H1 (cell line): ENCODE measurements at regions not wholly inside any gene's neighbourhood (a gene's known extent, or its start where the extent isn't known, plus 50 kb on each side); places are given as distances from the start of the nearest gene placed in this dataset.

ENCODE experiments used
- CTCF ChIA-PET: fragments of 300-600 bp; sonication (Branson Sonifier 250); formaldehyde crosslinking; loops from one replicate; lab custom pipeline; 2021; ENCODE audit not compliant: partially characterized antibody; lab: Charles Lee
- POLR2A ChIA-PET: fragments of 300-600 bp; sonication (Branson Sonifier 250); formaldehyde crosslinking; loops from one replicate; lab custom pipeline; 2021; ENCODE audit warnings: inconsistent platforms; ENCODE audit not compliant: partially characterized antibody; lab: Charles Lee
- DNase-seq, 2 experiments: peaks; one replicate each; pipeline versions ENCODE4 v3.0.0 to v3.0.0-alpha.2; 2010 to 2022; ENCODE audit warnings: low spot score in 2 of 2, low read depth in 1 of 2, mixed read lengths in 1 of 2
- FAIRE-seq: peaks from 2 replicates; lab custom pipeline; 2011; peaks lifted over from hg19 to GRCh38; lab: Jason Lieb, UNC
- H2AFZ ChIP-seq: 2 replicates; pipeline ENCODE4 v1.8.1; 2012; ENCODE audit warnings: low read length, inconsistent platforms
- H2AK5ac ChIP-seq: 2 replicates; pipeline ENCODE4 v1.6.1; 2013; ENCODE audit warnings: low read depth, low read length
- H2BK120ac ChIP-seq: replicated peaks from 2 replicates; pipeline ENCODE3; 2013; ENCODE audit warnings: low read depth, low read length, inconsistent platforms
- H2BK12ac ChIP-seq: 2 replicates; pipeline ENCODE4 v1.6.1; 2013; ENCODE audit warnings: low read depth, low read length
- H2BK15ac ChIP-seq: 2 replicates; pipeline ENCODE4 v1.6.1; 2013; ENCODE audit warnings: low read length
- H2BK20ac ChIP-seq: 2 replicates; pipeline ENCODE4 v1.6.1; 2013; ENCODE audit warnings: low read length
- H2BK5ac ChIP-seq: 2 replicates; pipeline ENCODE4 v1.6.1; 2013; ENCODE audit warnings: low read depth, low read length
- H3K14ac ChIP-seq: 2 replicates; pipeline ENCODE4 v1.6.1; 2013; ENCODE audit warnings: inconsistent platforms; ENCODE audit not compliant: insufficient read length
- H3K18ac ChIP-seq: 2 replicates; pipeline ENCODE4 v1.6.1; 2013; ENCODE audit warnings: low read length; ENCODE audit errors: extremely low read depth
- H3K23ac ChIP-seq: 2 replicates; pipeline ENCODE4 v1.6.1; 2013; ENCODE audit warnings: inconsistent platforms; ENCODE audit not compliant: insufficient read length
- H3K23me2 ChIP-seq: 2 replicates; pipeline ENCODE4 v1.6.1; 2013; ENCODE audit warnings: low read depth, low read length
- H3K27ac ChIP-seq: 2 replicates; pipeline ENCODE4 v1.6.1; 2011; ENCODE audit warnings: low read depth, low read length, inconsistent platforms
- H3K27me3 ChIP-seq, 4 experiments: replicated peaks in 1 of 4; 1 replicate in 1 of 4; 2 replicates in 3 of 4; pipeline versions ENCODE4 v1.6.1 to v1.8.1; 2011 to 2013; ENCODE audit warnings: low read length in 3 of 4, mild to moderate bottlenecking in 3 of 4, inconsistent platforms in 2 of 4, mixed read lengths in 2 of 4, moderate library complexity in 1 of 4; ENCODE audit not compliant: control insufficient read depth in 3 of 4, insufficient read depth in 3 of 4; ENCODE audit errors: extremely low read depth in 1 of 4
- H3K36me3 ChIP-seq, 4 experiments: 2 replicates each; pipeline versions ENCODE4 v1.6.1 to v1.8.1; 2011 to 2013; ENCODE audit warnings: mild to moderate bottlenecking in 4 of 4, low read length in 3 of 4, moderate library complexity in 2 of 4, control low read depth in 1 of 4, inconsistent platforms in 1 of 4; ENCODE audit not compliant: insufficient read depth in 4 of 4, control insufficient read depth in 2 of 4
- H3K4ac ChIP-seq: replicated peaks from 2 replicates; pipeline ENCODE3; 2013; ENCODE audit warnings: low read length, low read depth, mixed read lengths, inconsistent platforms; ENCODE audit not compliant: insufficient read length
- H3K4me1 ChIP-seq, 4 experiments: replicated peaks in 1 of 4; 1 replicate in 1 of 4; 2 replicates in 3 of 4; pipeline versions ENCODE4 v1.6.1 to v1.8.1; 2011 to 2013; ENCODE audit warnings: low read length in 3 of 4, inconsistent platforms in 2 of 4, mixed read lengths in 1 of 4; ENCODE audit not compliant: insufficient read depth in 4 of 4, control insufficient read depth in 3 of 4
- H3K4me2 ChIP-seq, 2 experiments: 2 replicates each; pipeline versions ENCODE4 v1.6.1 to v1.8.1; 2011 to 2013; ENCODE audit warnings: low read depth in 2 of 2, low read length in 2 of 2, control low read depth in 1 of 2, inconsistent platforms in 1 of 2, mild to moderate bottlenecking in 1 of 2; ENCODE audit not compliant: insufficient read depth in 1 of 2
- H3K4me3 ChIP-seq, 4 experiments: fragments of 200-600, 300-600 bp in 1 of 4; sonication (generic), shearing (Covaris generic), sonication (Bioruptor Twin) in 1 of 4; 2 replicates each; pipeline versions ENCODE4 v1.5.1 to v1.8.1; 2011 to 2016; ENCODE audit warnings: low read length in 4 of 4, low read depth in 3 of 4, control low read depth in 2 of 4, inconsistent platforms in 2 of 4, mild to moderate bottlenecking in 2 of 4, mixed read lengths in 1 of 4, moderate library complexity in 1 of 4; ENCODE audit not compliant: insufficient read depth in 2 of 4; ENCODE audit errors: extremely low read depth in 1 of 4
- H3K56ac ChIP-seq: replicated peaks from 2 replicates; pipeline ENCODE3; 2013; ENCODE audit warnings: low read depth, mild to moderate bottlenecking, mixed read lengths, low read length, inconsistent platforms; ENCODE audit not compliant: insufficient read length
- H3K79me1 ChIP-seq: 2 replicates; pipeline ENCODE4 v1.6.1; 2013; ENCODE audit warnings: low read depth, low read length, control low read depth
- H3K79me2 ChIP-seq, 2 experiments: 2 replicates each; pipeline versions ENCODE4 v1.6.1 to v1.8.1; 2012 to 2013; ENCODE audit warnings: low read length in 2 of 2, mild to moderate bottlenecking in 2 of 2, inconsistent platforms in 1 of 2; ENCODE audit not compliant: insufficient read depth in 2 of 2, control insufficient read depth in 1 of 2
- H3K9ac ChIP-seq, 4 experiments: replicated peaks in 1 of 4; 1 replicate in 1 of 4; 2 replicates in 3 of 4; pipeline versions ENCODE4 v1.6.1 to v1.8.1; 2011 to 2013; ENCODE audit warnings: low read depth in 3 of 4, low read length in 3 of 4, control low read depth in 2 of 4, mild to moderate bottlenecking in 2 of 4, moderate library complexity in 2 of 4, inconsistent platforms in 1 of 4; ENCODE audit errors: extremely low read depth in 1 of 4
- H3K9me3 ChIP-seq, 2 experiments: 2 replicates each; pipeline versions ENCODE4 v1.6.1 to v1.8.1; 2012 to 2013; ENCODE audit warnings: mild to moderate bottlenecking in 2 of 2, moderate library complexity in 2 of 2, control low read depth in 1 of 2, inconsistent platforms in 1 of 2, low read depth in 1 of 2, low read length in 1 of 2, mixed read lengths in 1 of 2; ENCODE audit not compliant: insufficient read depth in 2 of 2
- H4K20me1 ChIP-seq, 2 experiments: replicated peaks in 1 of 2; 2 replicates each; pipeline versions ENCODE3 to v1.8.1; 2011 to 2013; ENCODE audit warnings: inconsistent platforms in 2 of 2, low read length in 2 of 2, mild to moderate bottlenecking in 1 of 2; ENCODE audit not compliant: insufficient read depth in 2 of 2, control insufficient read depth in 1 of 2
- H4K5ac ChIP-seq: 2 replicates; pipeline ENCODE4 v1.6.1; 2013; ENCODE audit warnings: low read length, low read depth, mixed read lengths, inconsistent platforms; ENCODE audit not compliant: insufficient read length
- H4K8ac ChIP-seq: 2 replicates; pipeline ENCODE4 v1.8.0; 2013; ENCODE audit warnings: mild to moderate bottlenecking, moderate library complexity, low read length, inconsistent platforms; ENCODE audit not compliant: insufficient read depth; ENCODE audit errors: extremely low read depth
- H4K91ac ChIP-seq: replicated peaks from 2 replicates; pipeline ENCODE3; 2013; ENCODE audit warnings: low read length, mixed read lengths, inconsistent platforms; ENCODE audit not compliant: insufficient read length
- BRCA1 ChIP-seq: IDR thresholded peaks from 2 replicates; pipeline ENCODE4 v1.6.1; 2012; ENCODE audit warnings: low read depth, low read length, improper control_type of control experiment
- CBX5 ChIP-seq: fragments of 300-800, 300-1000 bp; sonication (generic); IDR thresholded peaks from 2 replicates; pipeline ENCODE4 v1.7.1; 2016; ENCODE audit warnings: antibody characterized with exemption, low read length, low read depth
- CREB1 ChIP-seq: IDR thresholded peaks from 2 replicates; pipeline ENCODE4 v1.6.1; 2012; ENCODE audit warnings: inconsistent platforms
- KDM4A ChIP-seq: IDR thresholded peaks from one replicate; pipeline ENCODE4 v1.7.1; 2012; ENCODE audit warnings: low read depth, mild to moderate bottlenecking, moderate library complexity, low read length, inconsistent platforms; ENCODE audit not compliant: severe bottlenecking
- NANOG ChIP-seq: IDR thresholded peaks from 2 replicates; pipeline ENCODE4 v1.6.1; 2011; ENCODE audit warnings: low read length, low read depth, mild to moderate bottlenecking, inconsistent platforms; ENCODE audit not compliant: insufficient read depth, poor library complexity, severe bottlenecking
- POLR2A ChIP-seq, 2 experiments: IDR thresholded peaks; 1 replicate in 1 of 2; 2 replicates in 1 of 2; pipeline ENCODE4 v1.6.1; 2011; ENCODE audit warnings: low read depth in 2 of 2, low read length in 2 of 2, mild to moderate bottlenecking in 2 of 2; ENCODE audit errors: control extremely low read depth in 1 of 2
- POLR2AphosphoS5 ChIP-seq: IDR thresholded peaks from 2 replicates; pipeline ENCODE4 v1.6.1; 2011; ENCODE audit warnings: low read depth, low read length
- RFX5 ChIP-seq: IDR thresholded peaks from 2 replicates; pipeline ENCODE4 v1.6.1; 2011; ENCODE audit warnings: low read depth, low read length, improper control_type of control experiment, borderline replicate concordance
- SP4 ChIP-seq: IDR thresholded peaks from 2 replicates; pipeline ENCODE4 v1.6.1; 2012; ENCODE audit warnings: low read length, inconsistent platforms
- WGBS, 2 experiments: shearing (Covaris generic) in 1 of 2; methylation state at CpG; one replicate each; pipeline versions ENCODE4 v1.1.6 to v1.1.7; 2013 to 2015; ENCODE audit warnings: low lambda C conversion rate in 2 of 2, mixed read lengths in 2 of 2, inconsistent platforms in 1 of 2, low coverage in 1 of 2, missing lambda C conversion rate in 1 of 2; ENCODE audit not compliant: insufficient replicate concordance in 2 of 2, insufficient coverage in 1 of 2, insufficient read length in 1 of 2; ENCODE audit errors: extremely low coverage in 1 of 2, missing lambda C conversion rate in 1 of 2; 5-methylcytosine and 5-hydroxymethylcytosine counted together
- TF ChIP-seq, protein P1 (sequence below): IDR thresholded peaks from 2 replicates; pipeline ENCODE4 v1.6.1; 2011; ENCODE audit warnings: low read depth, mild to moderate bottlenecking, low read length; ENCODE audit not compliant: insufficient read depth
- TF ChIP-seq, protein P2 (sequence below): IDR thresholded peaks from 2 replicates; pipeline ENCODE4 v1.6.1; 2012; ENCODE audit warnings: low read length, inconsistent platforms

DNA sequence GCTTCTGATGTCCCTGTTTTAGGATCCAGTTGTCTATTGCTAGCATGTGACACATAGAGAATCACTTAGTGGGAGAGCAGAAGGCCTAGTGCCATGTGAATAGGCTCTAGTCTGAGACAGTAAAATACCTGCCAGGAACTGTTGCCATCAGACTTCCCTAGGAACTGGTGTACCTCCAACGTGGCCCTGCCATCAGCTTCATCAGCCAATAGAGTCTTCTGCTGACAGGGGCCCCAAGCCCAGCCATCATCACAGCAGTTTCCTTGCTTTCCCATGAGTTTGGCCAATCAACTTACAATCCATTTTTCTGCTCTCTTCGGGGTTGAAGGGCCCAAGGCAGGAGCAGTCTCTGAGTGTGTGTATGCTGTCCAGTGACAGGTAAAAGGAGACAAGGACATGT, 128.4 kb upstream of the ADRA1B start:
- Histone ChIP-seq H4K8ac (no peak overlapping the region), H3K18ac (no peak overlapping the region), H2BK5ac (no peak overlapping the region), H3K14ac (no peak overlapping the region), H3K9ac (no peak overlapping the region), H3K56ac (no peak overlapping the region), H3K79me2 (no peaks in the 10 kb centered on the region), H3K4me2 (no peak overlapping the region), H4K20me1 (no peaks in the 10 kb centered on the region), H3K4me1 (peaks cover 0 to 8% (median under 1%) of the 10 kb centered on the region in 4 experiments; a peak in 2 of 7 replicates), H3K9me3 (no peaks in the 10 kb centered on the region), H4K5ac (no peak overlapping the region), H3K36me3 (no peaks in the 10 kb centered on the region), H3K4me3 (no peak overlapping the region), H2AFZ (no peak overlapping the region), H2BK15ac (no peak overlapping the region), H3K23me2 (no peaks in the 10 kb centered on the region), H2BK20ac (no peak overlapping the region), H3K27ac (no peak overlapping the region), H2AK5ac (no peak overlapping the region), H4K91ac (no peak overlapping the region), H3K4ac (no peak overlapping the region), H2BK120ac (no peak overlapping the region), H3K27me3 (no peaks in the 10 kb centered on the region), H3K23ac (no peak overlapping the region), H3K79me1 (no peaks in the 10 kb centered on the region), H2BK12ac (no peak overlapping the region)
- TF ChIP-seq BRCA1: no peak
- TF ChIP-seq, protein P1, sequence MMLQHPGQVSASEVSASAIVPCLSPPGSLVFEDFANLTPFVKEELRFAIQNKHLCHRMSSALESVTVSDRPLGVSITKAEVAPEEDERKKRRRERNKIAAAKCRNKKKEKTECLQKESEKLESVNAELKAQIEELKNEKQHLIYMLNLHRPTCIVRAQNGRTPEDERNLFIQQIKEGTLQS: no peak
- no peak for TF ChIP-seq POLR2AphosphoS5
- TF ChIP-seq, protein P2, sequence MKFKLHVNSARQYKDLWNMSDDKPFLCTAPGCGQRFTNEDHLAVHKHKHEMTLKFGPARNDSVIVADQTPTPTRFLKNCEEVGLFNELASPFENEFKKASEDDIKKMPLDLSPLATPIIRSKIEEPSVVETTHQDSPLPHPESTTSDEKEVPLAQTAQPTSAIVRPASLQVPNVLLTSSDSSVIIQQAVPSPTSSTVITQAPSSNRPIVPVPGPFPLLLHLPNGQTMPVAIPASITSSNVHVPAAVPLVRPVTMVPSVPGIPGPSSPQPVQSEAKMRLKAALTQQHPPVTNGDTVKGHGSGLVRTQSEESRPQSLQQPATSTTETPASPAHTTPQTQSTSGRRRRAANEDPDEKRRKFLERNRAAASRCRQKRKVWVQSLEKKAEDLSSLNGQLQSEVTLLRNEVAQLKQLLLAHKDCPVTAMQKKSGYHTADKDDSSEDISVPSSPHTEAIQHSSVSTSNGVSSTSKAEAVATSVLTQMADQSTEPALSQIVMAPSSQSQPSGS: no peak
- no peak for TF ChIP-seq KDM4A
- TF ChIP-seq CBX5: no peak
- TF ChIP-seq NANOG: no peak
- TF ChIP-seq POLR2A (IDR thresholded peaks at IDR 0.05; ENCODE audit: control extremely low read depth in 1 of 2, low read depth in 2 of 2, low read length in 2 of 2): no peak
- TF ChIP-seq RFX5: no peak
- TF ChIP-seq SP4: no peak
- no peak for TF ChIP-seq CREB1
- DNase-seq: no peak
- WGBS, 2 experiments: 88% methylated on average over 2 of the region's 2 CpGs; no CpG with 5 or more reads in 1 of the 2 experiments
- CTCF ChIA-PET: interaction anchor here (0.7 to 1.3 kb wide), 2 partner anchors 78 to 199 kb away, joined by 3 to 4 read pairs; no protein-coding TSS in a partner anchor
- POLR2A ChIA-PET: no interaction called here
- FAIRE-seq: no peak
